ENCODE measurements at regions not wholly inside any gene's neighbourhood (a gene's known extent, or its start where the extent isn't known, plus 50 kb on each side); places are given as distances from the start of the nearest gene placed in this dataset.
"Not testable (repeated sequence)": the region's sequence is repeated elsewhere in the genome, so short reads cannot be mapped to it uniquely, and the experiment has no call there.

- no peak overlapping the region for H3K4me3 ChIP-seq (ENCODE audit: low read length in 2 of 2)
- H3K36me3 ChIP-seq (ENCODE audit: control insufficient read depth in 2 of 2, insufficient read depth in 2 of 2, low read length in 1 of 2), result no peaks in the 10 kb centered on the region
- no peaks in the 10 kb centered on the region for H3K4me1 ChIP-seq (ENCODE audit: control insufficient read depth in 2 of 2, insufficient read depth in 2 of 2, low read length in 2 of 2)
- no peak overlapping the region for H3K27ac ChIP-seq (ENCODE audit: low read depth in 1 of 2, low read length in 1 of 2)
- no peaks in the 10 kb centered on the region for H3K9me3 ChIP-seq (ENCODE audit: control insufficient read depth in 2 of 2, insufficient read depth in 1 of 2, low read length in 1 of 2)
- 96% methylated on average over 2 of the region's 2 CpGs for WGBS
- DNase-seq (ENCODE audit: low read depth in 6 of 9, low spot score in 9 of 9), result no peak
- no peaks in the 10 kb centered on the region for H3K27me3 ChIP-seq (ENCODE audit: control insufficient read depth in 2 of 2, insufficient read depth in 1 of 2, low read length in 1 of 2)
These were observed 497.2 kb downstream of the IGSF11 start for GRCh38 chr3:118537454-118537853.

DNA sequence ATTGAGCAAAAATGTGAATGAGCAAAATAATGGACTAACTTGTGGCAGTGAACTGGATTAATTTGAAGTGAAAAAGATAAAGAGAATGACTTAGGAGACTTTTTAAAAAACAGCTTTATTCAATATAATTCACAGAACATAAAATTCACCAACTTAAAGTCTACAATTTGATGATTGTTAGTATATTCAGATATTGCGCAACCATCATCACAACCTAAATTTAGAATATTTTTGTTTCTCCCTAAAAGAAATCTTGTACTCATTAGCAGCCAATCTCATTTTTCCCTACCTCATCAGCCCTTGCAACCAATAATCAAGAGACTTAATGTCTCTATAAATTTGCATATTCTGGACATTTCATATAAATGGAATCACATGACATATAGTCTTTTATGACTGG, 496.5 kb downstream of the IGSF11 start:
- Histone ChIP-seq H3K4me1 (ENCODE audit: control insufficient read depth in 2 of 2, insufficient read depth in 2 of 2, low read length in 2 of 2) (no peaks in the 10 kb centered on the region), H3K4me3 (ENCODE audit: low read length in 2 of 2) (no peak overlapping the region), H3K27ac (ENCODE audit: low read depth in 1 of 2, low read length in 1 of 2) (no peak overlapping the region), H3K36me3 (ENCODE audit: control insufficient read depth in 2 of 2, insufficient read depth in 2 of 2, low read length in 1 of 2) (no peaks in the 10 kb centered on the region), H3K9me3 (ENCODE audit: control insufficient read depth in 2 of 2, insufficient read depth in 1 of 2, low read length in 1 of 2) (no peaks in the 10 kb centered on the region), H3K27me3 (ENCODE audit: control insufficient read depth in 2 of 2, insufficient read depth in 1 of 2, low read length in 1 of 2) (no peaks in the 10 kb centered on the region)
- 97% methylated on average over 1 of the region's 1 CpG for WGBS
- DNase-seq (ENCODE audit: low read depth in 6 of 9, low spot score in 9 of 9), result no peak

DNA sequence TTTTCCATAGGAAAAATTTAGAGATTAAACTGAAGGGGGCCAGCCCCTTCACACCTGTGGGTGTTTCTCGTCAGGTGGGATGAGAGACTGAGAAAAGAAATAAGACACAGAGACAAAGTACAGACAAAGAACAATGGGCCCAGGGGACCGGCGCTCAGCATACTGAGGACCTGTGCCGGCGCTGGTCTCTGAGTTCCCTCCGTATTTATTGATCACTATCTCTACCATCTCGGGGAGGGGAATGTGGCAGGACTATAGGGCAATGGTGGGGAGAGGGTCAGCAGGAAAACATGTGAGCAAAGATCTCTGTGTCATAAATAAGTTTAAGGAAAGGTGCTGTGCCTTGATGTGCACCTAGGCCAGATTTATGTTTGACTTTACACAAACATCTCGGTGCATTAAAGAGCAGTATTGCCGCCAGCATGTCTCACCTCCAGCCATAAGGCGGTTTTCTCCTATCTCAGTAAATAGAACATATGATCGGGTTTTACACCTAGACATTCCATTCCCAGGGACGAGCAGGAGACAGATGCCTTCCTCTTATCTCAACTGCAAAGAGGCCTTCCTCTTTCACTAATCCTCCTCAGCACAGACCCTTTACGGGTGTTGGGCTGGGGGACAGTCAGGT, 494.7 kb downstream of the IGSF11 start:
- DNase-seq (ENCODE audit: low read depth in 6 of 9, low spot score in 9 of 9); H3K9me3 ChIP-seq (ENCODE audit: control insufficient read depth in 2 of 2, insufficient read depth in 1 of 2, low read length in 1 of 2); H3K27me3 ChIP-seq (ENCODE audit: control insufficient read depth in 2 of 2, insufficient read depth in 1 of 2, low read length in 1 of 2); H3K4me1 ChIP-seq (ENCODE audit: control insufficient read depth in 2 of 2, insufficient read depth in 2 of 2, low read length in 2 of 2); H3K36me3 ChIP-seq (ENCODE audit: control insufficient read depth in 2 of 2, insufficient read depth in 2 of 2, low read length in 1 of 2); H3K4me3 ChIP-seq (ENCODE audit: low read length in 2 of 2); H3K27ac ChIP-seq (ENCODE audit: low read depth in 1 of 2, low read length in 1 of 2): not testable (repeated sequence)
- WGBS, result 90% methylated on average over 13 of the region's 13 CpGs

GRCh38 chr3:118540448-118540821, 494.2 kb downstream of the IGSF11 start:
- not testable (repeated sequence) for DNase-seq (ENCODE audit: low read depth in 6 of 9, low spot score in 9 of 9); H3K4me3 ChIP-seq (ENCODE audit: low read length in 2 of 2); H3K27ac ChIP-seq (ENCODE audit: low read depth in 1 of 2, low read length in 1 of 2); H3K36me3 ChIP-seq (ENCODE audit: control insufficient read depth in 2 of 2, insufficient read depth in 2 of 2, low read length in 1 of 2); H3K9me3 ChIP-seq (ENCODE audit: control insufficient read depth in 2 of 2, insufficient read depth in 1 of 2, low read length in 1 of 2); H3K27me3 ChIP-seq (ENCODE audit: control insufficient read depth in 2 of 2, insufficient read depth in 1 of 2, low read length in 1 of 2); H3K4me1 ChIP-seq (ENCODE audit: control insufficient read depth in 2 of 2, insufficient read depth in 2 of 2, low read length in 2 of 2)
- WGBS, result 87% methylated on average over 5 of the region's 5 CpGs

DNA sequence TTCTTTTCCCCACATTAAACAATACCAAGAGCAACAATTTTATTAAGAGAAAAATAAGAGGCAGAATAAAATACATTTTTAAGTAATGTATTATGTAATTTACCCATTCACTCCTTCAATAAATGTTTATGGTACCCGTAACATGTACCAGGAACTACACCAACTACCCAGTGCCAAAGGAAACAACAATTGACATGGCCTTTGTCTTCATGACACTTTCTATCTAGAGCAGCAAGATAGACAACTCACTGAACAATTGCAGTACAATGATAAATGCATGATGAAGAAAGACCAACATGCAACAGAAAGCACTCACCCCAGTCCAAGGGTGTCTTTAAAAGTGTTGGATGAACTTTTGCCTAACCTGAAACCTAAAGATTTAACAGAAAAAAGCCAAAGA, 493.8 kb downstream of the IGSF11 start:
- H3K9me3 ChIP-seq (ENCODE audit: control insufficient read depth in 2 of 2, insufficient read depth in 1 of 2, low read length in 1 of 2), result no peaks in the 10 kb centered on the region
- WGBS, result 96% methylated on average over 1 of the region's 1 CpG
- DNase-seq (ENCODE audit: low read depth in 6 of 9, low spot score in 9 of 9), result no peak
- no peaks in the 10 kb centered on the region for H3K27me3 ChIP-seq (ENCODE audit: control insufficient read depth in 2 of 2, insufficient read depth in 1 of 2, low read length in 1 of 2)
- no peak overlapping the region for H3K4me3 ChIP-seq (ENCODE audit: low read length in 2 of 2)
- no peaks in the 10 kb centered on the region for H3K36me3 ChIP-seq (ENCODE audit: control insufficient read depth in 2 of 2, insufficient read depth in 2 of 2, low read length in 1 of 2)
- no peak overlapping the region for H3K27ac ChIP-seq (ENCODE audit: low read depth in 1 of 2, low read length in 1 of 2)
- no peaks in the 10 kb centered on the region for H3K4me1 ChIP-seq (ENCODE audit: control insufficient read depth in 2 of 2, insufficient read depth in 2 of 2, low read length in 2 of 2)

GRCh38 chr3:118541796-118542195, 492.9 kb downstream of the IGSF11 start:
- 91% methylated on average over 2 of the region's 2 CpGs for WGBS
- Histone ChIP-seq H3K9me3 (ENCODE audit: control insufficient read depth in 2 of 2, insufficient read depth in 1 of 2, low read length in 1 of 2) (no peaks in the 10 kb centered on the region), H3K36me3 (ENCODE audit: control insufficient read depth in 2 of 2, insufficient read depth in 2 of 2, low read length in 1 of 2) (no peaks in the 10 kb centered on the region), H3K27me3 (ENCODE audit: control insufficient read depth in 2 of 2, insufficient read depth in 1 of 2, low read length in 1 of 2) (no peaks in the 10 kb centered on the region), H3K4me1 (ENCODE audit: control insufficient read depth in 2 of 2, insufficient read depth in 2 of 2, low read length in 2 of 2) (no peaks in the 10 kb centered on the region), H3K27ac (ENCODE audit: low read depth in 1 of 2, low read length in 1 of 2) (no peak overlapping the region), H3K4me3 (ENCODE audit: low read length in 2 of 2) (no peak overlapping the region)
- DNase-seq (ENCODE audit: low read depth in 6 of 9, low spot score in 9 of 9), result no peak

GRCh38 chr3:118543832-118544231, 490.8 kb downstream of the IGSF11 start:
- H3K27ac ChIP-seq (ENCODE audit: low read depth in 1 of 2, low read length in 1 of 2), result no peak overlapping the region
- no peaks in the 10 kb centered on the region for H3K9me3 ChIP-seq (ENCODE audit: control insufficient read depth in 2 of 2, insufficient read depth in 1 of 2, low read length in 1 of 2)
- no peaks in the 10 kb centered on the region for H3K27me3 ChIP-seq (ENCODE audit: control insufficient read depth in 2 of 2, insufficient read depth in 1 of 2, low read length in 1 of 2)
- no peaks in the 10 kb centered on the region for H3K4me1 ChIP-seq (ENCODE audit: control insufficient read depth in 2 of 2, insufficient read depth in 2 of 2, low read length in 2 of 2)
- 54% methylated on average over 1 of the region's 1 CpG for WGBS
- no peaks in the 10 kb centered on the region for H3K36me3 ChIP-seq (ENCODE audit: control insufficient read depth in 2 of 2, insufficient read depth in 2 of 2, low read length in 1 of 2)
- H3K4me3 ChIP-seq (ENCODE audit: low read length in 2 of 2), result no peak overlapping the region
- DNase-seq (ENCODE audit: low read depth in 6 of 9, low spot score in 9 of 9), result no peak

GRCh38 chr3:118544458-118544857, 490.2 kb downstream of the IGSF11 start:
- Histone ChIP-seq H3K9me3 (ENCODE audit: control insufficient read depth in 2 of 2, insufficient read depth in 1 of 2, low read length in 1 of 2) (no peaks in the 10 kb centered on the region), H3K4me1 (ENCODE audit: control insufficient read depth in 2 of 2, insufficient read depth in 2 of 2, low read length in 2 of 2) (no peaks in the 10 kb centered on the region)

DNA sequence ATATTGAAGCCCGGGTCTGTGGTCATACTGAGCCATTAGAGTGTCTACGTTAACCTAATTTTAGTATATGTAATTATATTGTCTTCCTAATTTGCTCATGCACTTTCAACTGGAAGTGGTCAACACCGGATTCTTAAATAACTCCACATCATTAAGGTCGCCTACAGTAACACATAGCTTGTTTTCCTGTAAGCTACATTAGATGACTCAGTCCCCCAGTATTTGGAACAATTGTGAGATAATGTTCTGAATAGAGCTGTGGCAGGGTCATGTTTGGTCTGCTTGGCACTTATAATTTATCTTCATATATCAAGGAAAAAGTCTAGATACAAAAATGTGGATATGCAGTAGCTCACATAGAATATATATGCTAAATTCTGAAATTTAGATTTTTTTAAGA, 486.2 kb downstream of the IGSF11 start:
- no peaks in the 10 kb centered on the region for H3K4me1 ChIP-seq (ENCODE audit: control insufficient read depth in 2 of 2, insufficient read depth in 2 of 2, low read length in 2 of 2)
- H3K36me3 ChIP-seq (ENCODE audit: control insufficient read depth in 2 of 2, insufficient read depth in 2 of 2, low read length in 1 of 2), result no peaks in the 10 kb centered on the region
- no peak for DNase-seq (ENCODE audit: low read depth in 6 of 9, low spot score in 9 of 9)
- 93% methylated on average over 4 of the region's 4 CpGs for WGBS
- no peak overlapping the region for H3K27ac ChIP-seq (ENCODE audit: low read depth in 1 of 2, low read length in 1 of 2)
- H3K9me3 ChIP-seq (ENCODE audit: control insufficient read depth in 2 of 2, insufficient read depth in 1 of 2, low read length in 1 of 2), result no peaks in the 10 kb centered on the region
- no peak overlapping the region for H3K4me3 ChIP-seq (ENCODE audit: low read length in 2 of 2)
- H3K27me3 ChIP-seq (ENCODE audit: control insufficient read depth in 2 of 2, insufficient read depth in 1 of 2, low read length in 1 of 2), result no peaks in the 10 kb centered on the region

More at GRCh38 chr3:118544458-118544857, 490.2 kb downstream of the IGSF11 start:
- Histone ChIP-seq H3K27me3 (ENCODE audit: control insufficient read depth in 2 of 2, insufficient read depth in 1 of 2, low read length in 1 of 2) (no peaks in the 10 kb centered on the region), H3K27ac (ENCODE audit: low read depth in 1 of 2, low read length in 1 of 2) (no peak overlapping the region), H3K4me3 (ENCODE audit: low read length in 2 of 2) (no peak overlapping the region), H3K36me3 (ENCODE audit: control insufficient read depth in 2 of 2, insufficient read depth in 2 of 2, low read length in 1 of 2) (no peaks in the 10 kb centered on the region)
- DNase-seq (ENCODE audit: low read depth in 6 of 9, low spot score in 9 of 9), result no peak
- 91% methylated on average over 5 of the region's 5 CpGs for WGBS

GRCh38 chr3:118550122-118550521, 484.5 kb downstream of the IGSF11 start:
- Histone ChIP-seq H3K27me3 (ENCODE audit: control insufficient read depth in 2 of 2, insufficient read depth in 1 of 2, low read length in 1 of 2) (no peaks in the 10 kb centered on the region), H3K36me3 (ENCODE audit: control insufficient read depth in 2 of 2, insufficient read depth in 2 of 2, low read length in 1 of 2) (no peaks in the 10 kb centered on the region), H3K9me3 (ENCODE audit: control insufficient read depth in 2 of 2, insufficient read depth in 1 of 2, low read length in 1 of 2) (no peaks in the 10 kb centered on the region), H3K4me3 (ENCODE audit: low read length in 2 of 2) (no peak overlapping the region), H3K4me1 (ENCODE audit: control insufficient read depth in 2 of 2, insufficient read depth in 2 of 2, low read length in 2 of 2) (no peaks in the 10 kb centered on the region), H3K27ac (ENCODE audit: low read depth in 1 of 2, low read length in 1 of 2) (no peak overlapping the region)
- WGBS, result 52% methylated on average over 2 of the region's 2 CpGs
- no peak for DNase-seq (ENCODE audit: low read depth in 6 of 9, low spot score in 9 of 9)
